ENCODE measurements at regions not wholly inside any gene's neighbourhood (a gene's known extent, or its start where the extent isn't known, plus 50 kb on each side); places are given as distances from the start of the nearest gene placed in this dataset.

GRCh38 chr4:42308247-42308646 is 89.0 kb upstream of the SHISA3 start:
- DNase-seq (ENCODE audit: low spot score) = no peak
- TF ChIP-seq JUN (CRISPR knock-in tag; IDR thresholded peaks at IDR 0.05) (no peak), GTF2I (CRISPR knock-in tag; conservative IDR thresholded peaks at IDR 0.05) (no peak), NR3C1 (CRISPR knock-in tag; conservative IDR thresholded peaks at IDR 0.05; ENCODE audit: low read depth) (no peak), GABPB1 (CRISPR knock-in tag; IDR thresholded peaks at IDR 0.05) (no peak), PRRX2 (CRISPR knock-in tag; IDR thresholded peaks at IDR 0.05) (no peak), NR2C2 (CRISPR knock-in tag; IDR thresholded peaks at IDR 0.05) (no peak), ZNF121 (CRISPR knock-in tag; IDR thresholded peaks at IDR 0.05) (no peak), CREB1 (CRISPR knock-in tag; IDR thresholded peaks at IDR 0.05) (no peak), USF1 (CRISPR knock-in tag; IDR thresholded peaks at IDR 0.05) (no peak), ZNF263 (CRISPR knock-in tag; IDR thresholded peaks at IDR 0.05; ENCODE audit: low read depth) (no peak), ZNF671 (CRISPR knock-in tag; IDR thresholded peaks at IDR 0.05) (no peak)
- Mint-ChIP-seq H3K27ac (no peak overlapping the region), H3K27me3 (ENCODE audit: low read depth) (no peaks in the 10 kb centered on the region; the same call in 1 of the 2 replicates), H3K4me3 (no peak overlapping the region), H3K36me3 (no peaks in the 10 kb centered on the region; the same call in 1 of the 2 replicates), H3K4me1 (peaks cover 32% of the 10 kb centered on the region), H3K9me3 (peaks cover under 1% of the 10 kb centered on the region; the same call in 1 of the 2 replicates)
- no peak for ATAC-seq
- CTCF ChIA-PET = interaction anchor here (0.7 kb wide), 1 partner anchor 97 kb away, joined by 3 read pairs; no protein-coding TSS in a partner anchor
- POLR2A ChIA-PET = no interaction called here

- Mint-ChIP-seq H3K4me1 (peaks cover 38% of the 10 kb centered on the region), H3K27ac (no peak overlapping the region), H3K4me3 (no peak overlapping the region), H3K27me3 (ENCODE audit: low read depth) (peaks cover 11% of the 10 kb centered on the region), H3K9me3 (peaks cover 14% of the 10 kb centered on the region), H3K36me3 (peaks cover 13% of the 10 kb centered on the region)
- ATAC-seq (no peak), DNase-seq (ENCODE audit: low spot score) (no peak)
- TF ChIP-seq ZNF281 (CRISPR knock-in tag; IDR thresholded peaks at IDR 0.05) (no peak), IRF2 (CRISPR knock-in tag; IDR thresholded peaks at IDR 0.05; ENCODE audit: borderline replicate concordance, low read depth) (no peak), ZBTB21 (CRISPR knock-in tag; IDR thresholded peaks at IDR 0.05; ENCODE audit: borderline replicate concordance) (no peak), NR1H2 (CRISPR knock-in tag; IDR thresholded peaks at IDR 0.05) (no peak), CBFB (CRISPR knock-in tag; IDR thresholded peaks at IDR 0.05; ENCODE audit: low read depth) (no peak), RORB (CRISPR knock-in tag; IDR thresholded peaks at IDR 0.05) (no peak)
- TF ChIP-seq, protein P1, sequence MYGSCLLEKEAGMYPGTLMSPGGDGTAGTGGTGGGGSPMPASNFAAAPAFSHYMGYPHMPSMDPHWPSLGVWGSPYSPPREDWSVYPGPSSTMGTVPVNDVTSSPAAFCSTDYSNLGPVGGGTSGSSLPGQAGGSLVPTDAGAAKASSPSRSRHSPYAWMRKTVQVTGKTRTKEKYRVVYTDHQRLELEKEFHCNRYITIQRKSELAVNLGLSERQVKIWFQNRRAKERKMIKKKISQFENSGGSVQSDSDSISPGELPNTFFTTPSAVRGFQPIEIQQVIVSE (CRISPR knock-in tag; IDR thresholded peaks at IDR 0.05; ENCODE audit: borderline replicate concordance) = no peak
- TF ChIP-seq, protein P2, sequence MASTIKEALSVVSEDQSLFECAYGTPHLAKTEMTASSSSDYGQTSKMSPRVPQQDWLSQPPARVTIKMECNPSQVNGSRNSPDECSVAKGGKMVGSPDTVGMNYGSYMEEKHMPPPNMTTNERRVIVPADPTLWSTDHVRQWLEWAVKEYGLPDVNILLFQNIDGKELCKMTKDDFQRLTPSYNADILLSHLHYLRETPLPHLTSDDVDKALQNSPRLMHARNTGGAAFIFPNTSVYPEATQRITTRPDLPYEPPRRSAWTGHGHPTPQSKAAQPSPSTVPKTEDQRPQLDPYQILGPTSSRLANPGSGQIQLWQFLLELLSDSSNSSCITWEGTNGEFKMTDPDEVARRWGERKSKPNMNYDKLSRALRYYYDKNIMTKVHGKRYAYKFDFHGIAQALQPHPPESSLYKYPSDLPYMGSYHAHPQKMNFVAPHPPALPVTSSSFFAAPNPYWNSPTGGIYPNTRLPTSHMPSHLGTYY (CRISPR knock-in tag; IDR thresholded peaks at IDR 0.05) = no peak
- ChIA-PET POLR2A (no interaction called here), CTCF (interaction anchor here (1.3 kb wide), 1 partner anchor 30 kb away, joined by 3 read pairs; no protein-coding TSS in a partner anchor)
Measured at GRCh38 chr4:42309361-42310260, 87.7 kb upstream of the SHISA3 start.

All from WTC11 (cell line).